ENCODE measurements at regions not wholly inside any gene's neighbourhood (a gene's known extent, or its start where the extent isn't known, plus 50 kb on each side); places are given as distances from the start of the nearest gene placed in this dataset.

DNA sequence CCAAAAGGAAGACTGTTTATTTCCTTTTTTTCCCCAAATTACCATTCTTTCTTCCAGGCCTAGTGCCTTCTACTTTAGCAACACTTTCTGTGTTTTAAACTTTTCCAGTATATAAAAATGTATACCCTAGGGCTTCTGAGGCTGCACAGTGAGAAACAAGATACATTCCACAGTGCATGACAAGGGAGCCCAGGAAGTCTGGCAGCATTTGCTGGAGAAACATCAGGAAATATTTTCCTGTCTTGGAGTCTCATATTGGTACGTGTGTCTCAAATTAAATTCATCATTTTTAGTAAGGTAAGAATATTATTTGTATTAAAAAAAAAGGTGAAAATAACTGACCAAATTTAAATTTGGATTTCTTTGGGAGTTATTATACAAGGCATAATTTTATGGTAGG is 662.6 kb downstream of the RFPL4B start:
- Histone ChIP-seq H3K9me3 (no peaks in the 10 kb centered on the region), H3K4me1 (ENCODE audit: insufficient read depth) (no peaks in the 10 kb centered on the region), H3K4me3 (no peak overlapping the region), H3K27me3 (no peaks in the 10 kb centered on the region), H3K27ac (no peak overlapping the region), H3K36me3 (no peaks in the 10 kb centered on the region)
- TF ChIP-seq POLR2A (IDR thresholded peaks at IDR 0.05): no peak
- DNase-seq: no peak
- intact Hi-C loops (cut with DNase I): no loop called here
- 58 to 94% (median 79%) methylated on average over 1 of the region's 1 CpG for WGBS, 3 donors

DNA sequence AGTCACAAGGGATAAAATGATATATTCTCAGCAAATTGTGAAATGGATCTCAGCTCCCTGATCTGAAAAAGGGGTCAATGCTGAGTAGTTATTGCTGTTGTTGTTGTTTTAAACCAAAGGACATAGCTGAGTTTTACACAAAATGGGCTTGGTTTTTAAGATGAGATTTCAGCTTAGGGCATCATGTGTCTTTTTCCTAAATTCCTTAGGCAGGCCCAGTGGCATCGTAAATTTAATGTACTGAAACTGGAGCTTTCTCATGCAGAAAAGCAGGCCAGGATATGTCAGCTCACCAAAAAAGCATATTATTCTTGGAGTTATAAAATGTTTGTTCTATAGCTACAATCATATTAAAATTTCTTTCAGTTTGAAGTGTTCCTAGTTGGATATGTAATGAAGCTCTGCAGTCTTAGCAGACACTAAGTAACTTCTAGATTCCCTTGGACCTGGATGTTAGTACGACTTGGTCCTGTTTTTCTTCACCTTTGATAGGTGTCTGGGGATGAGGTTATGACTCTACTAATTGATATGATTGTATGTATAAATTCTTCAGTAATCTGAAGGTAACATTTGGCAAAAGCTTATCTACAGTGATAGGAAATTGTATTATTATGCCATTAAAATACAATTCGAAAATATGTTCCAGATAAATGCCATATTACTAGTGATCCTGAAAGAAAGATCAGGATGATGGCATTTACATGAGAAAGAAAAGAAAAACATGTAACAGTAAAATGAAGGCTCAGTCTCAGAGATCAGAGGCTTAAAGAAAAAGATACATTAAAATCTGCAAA is 663.3 kb downstream of the RFPL4B start:
- intact Hi-C loops (cut with DNase I): no loop called here
- no peak for DNase-seq
- 90 to 95% (median 94%) methylated on average over 3 of the region's 3 CpGs for WGBS, 3 donors
- Histone ChIP-seq H3K27ac (no peak overlapping the region), H3K4me3 (no peak overlapping the region), H3K27me3 (no peaks in the 10 kb centered on the region), H3K9me3 (no peaks in the 10 kb centered on the region), H3K36me3 (no peaks in the 10 kb centered on the region), H3K4me1 (ENCODE audit: insufficient read depth) (no peaks in the 10 kb centered on the region)
- TF ChIP-seq EP300 (IDR thresholded peaks at IDR 0.05) (no peak), POLR2A (IDR thresholded peaks at IDR 0.05) (no peak)
- TF ChIP-seq, protein P1, sequence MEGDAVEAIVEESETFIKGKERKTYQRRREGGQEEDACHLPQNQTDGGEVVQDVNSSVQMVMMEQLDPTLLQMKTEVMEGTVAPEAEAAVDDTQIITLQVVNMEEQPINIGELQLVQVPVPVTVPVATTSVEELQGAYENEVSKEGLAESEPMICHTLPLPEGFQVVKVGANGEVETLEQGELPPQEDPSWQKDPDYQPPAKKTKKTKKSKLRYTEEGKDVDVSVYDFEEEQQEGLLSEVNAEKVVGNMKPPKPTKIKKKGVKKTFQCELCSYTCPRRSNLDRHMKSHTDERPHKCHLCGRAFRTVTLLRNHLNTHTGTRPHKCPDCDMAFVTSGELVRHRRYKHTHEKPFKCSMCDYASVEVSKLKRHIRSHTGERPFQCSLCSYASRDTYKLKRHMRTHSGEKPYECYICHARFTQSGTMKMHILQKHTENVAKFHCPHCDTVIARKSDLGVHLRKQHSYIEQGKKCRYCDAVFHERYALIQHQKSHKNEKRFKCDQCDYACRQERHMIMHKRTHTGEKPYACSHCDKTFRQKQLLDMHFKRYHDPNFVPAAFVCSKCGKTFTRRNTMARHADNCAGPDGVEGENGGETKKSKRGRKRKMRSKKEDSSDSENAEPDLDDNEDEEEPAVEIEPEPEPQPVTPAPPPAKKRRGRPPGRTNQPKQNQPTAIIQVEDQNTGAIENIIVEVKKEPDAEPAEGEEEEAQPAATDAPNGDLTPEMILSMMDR (IDR thresholded peaks at IDR 0.05): no peak

DNA sequence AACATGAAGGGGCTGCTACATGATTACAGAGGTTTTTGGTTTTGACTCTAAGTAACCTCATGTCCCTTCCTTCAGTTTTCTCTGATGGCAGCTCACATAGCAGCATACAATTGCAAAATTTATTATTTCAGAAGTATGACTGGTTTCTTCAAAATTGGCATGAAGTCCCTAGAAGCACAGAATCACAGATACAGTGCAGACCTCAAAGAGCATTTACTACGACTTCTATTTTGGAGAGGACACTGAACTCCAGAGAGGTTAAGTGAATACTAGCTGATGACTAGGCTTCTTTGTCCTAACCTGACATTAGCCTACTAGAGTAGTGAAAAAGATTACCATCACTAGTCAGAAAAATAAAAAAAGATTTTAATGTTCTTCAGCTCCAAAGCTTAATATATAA is 664.3 kb downstream of the RFPL4B start:
- TF ChIP-seq, protein P1 (IDR thresholded peaks at IDR 0.05): no peak
- TF ChIP-seq EP300 (IDR thresholded peaks at IDR 0.05) (no peak), POLR2A (IDR thresholded peaks at IDR 0.05) (no peak)
- no peaks in the 10 kb centered on the region for H3K4me1 ChIP-seq (ENCODE audit: insufficient read depth)
- H3K27ac ChIP-seq: no peak overlapping the region
- DNase-seq: no peak
- no peaks in the 10 kb centered on the region for H3K9me3 ChIP-seq
- 0 to 1% (median 0%) methylated on average over 1 of the region's 1 CpG for WGBS, 3 donors
- H3K27me3 ChIP-seq: no peaks in the 10 kb centered on the region
- no peak overlapping the region for H3K4me3 ChIP-seq
- intact Hi-C loops (cut with DNase I): no loop called here
- H3K36me3 ChIP-seq: no peaks in the 10 kb centered on the region

DNA sequence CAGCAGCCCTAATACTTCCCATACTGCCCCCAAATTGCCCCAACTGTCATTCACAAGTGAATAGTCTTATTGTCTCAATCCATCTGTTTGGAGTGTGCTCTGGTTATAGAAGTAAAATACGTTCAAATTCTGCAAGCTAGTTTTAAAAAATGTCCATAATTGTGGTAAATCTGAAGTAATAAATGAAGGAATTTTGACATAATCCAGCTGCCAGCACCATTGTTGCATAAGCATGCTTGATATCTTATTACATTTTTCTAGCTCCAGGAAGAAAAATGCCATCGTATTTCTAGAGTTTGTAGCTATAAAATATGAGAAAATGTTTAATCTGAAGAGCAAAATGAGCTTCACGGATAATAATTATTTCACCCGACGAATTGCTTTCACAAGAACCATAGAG is 664.7 kb downstream of the RFPL4B start:
- H3K4me1 ChIP-seq (ENCODE audit: insufficient read depth): no peaks in the 10 kb centered on the region
- intact Hi-C loops (cut with DNase I): no loop called here
- no peaks in the 10 kb centered on the region for H3K9me3 ChIP-seq
- TF ChIP-seq, protein P1 (IDR thresholded peaks at IDR 0.05): no peak
- no peak for TF ChIP-seq POLR2A (IDR thresholded peaks at IDR 0.05)
- TF ChIP-seq EP300 (IDR thresholded peaks at IDR 0.05): no peak
- H3K27ac ChIP-seq: no peak overlapping the region
- no peaks in the 10 kb centered on the region for H3K36me3 ChIP-seq
- DNase-seq: no peak
- no peak overlapping the region for H3K4me3 ChIP-seq
- no peaks in the 10 kb centered on the region for H3K27me3 ChIP-seq
- 8 to 14% (median 13%) methylated on average over 5 of the region's 5 CpGs for WGBS, 3 donors

DNA sequence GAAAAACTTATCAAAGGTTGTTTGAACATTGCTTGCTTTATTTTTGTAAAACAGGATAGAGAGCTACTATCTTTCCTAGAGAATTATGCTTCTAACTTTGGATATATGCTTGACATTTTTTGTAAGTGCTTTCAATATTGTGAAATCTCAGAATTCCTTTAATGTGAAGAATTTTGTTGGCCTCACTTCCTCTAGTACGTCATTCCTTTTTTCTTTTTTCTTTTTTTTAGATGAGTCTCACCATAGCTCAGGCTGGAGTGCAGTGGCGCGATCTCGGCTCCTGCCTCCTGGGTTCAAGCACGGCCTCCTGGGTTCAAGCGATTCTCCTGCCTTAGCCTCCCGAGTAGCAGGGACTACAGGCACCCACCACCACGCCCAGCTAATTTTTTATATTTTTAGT is 668.1 kb downstream of the RFPL4B start:
- Histone ChIP-seq H3K9me3 (no peaks in the 10 kb centered on the region), H3K4me3 (no peak overlapping the region), H3K4me1 (ENCODE audit: insufficient read depth) (peaks cover 4% of the 10 kb centered on the region), H3K27me3 (no peaks in the 10 kb centered on the region), H3K36me3 (no peaks in the 10 kb centered on the region), H3K27ac (no peak overlapping the region)
- intact Hi-C loops (cut with DNase I): no loop called here
- peak in 1 of 5 donors; percentile 18 for DNase-seq
- TF ChIP-seq, protein P1 (IDR thresholded peaks at IDR 0.05): no peak
- TF ChIP-seq EP300 (IDR thresholded peaks at IDR 0.05): no peak
- TF ChIP-seq POLR2A (IDR thresholded peaks at IDR 0.05): no peak
- 41 to 55% (median 45%) methylated on average over 8 of the region's 8 CpGs for WGBS, 3 donors

Data from ovary (tissue), 7 donors.